ENCODE measurements at regions not wholly inside any gene's neighbourhood (a gene's known extent, or its start where the extent isn't known, plus 50 kb on each side); places are given as distances from the start of the nearest gene placed in this dataset.
"Not testable (repeated sequence)": the region's sequence is repeated elsewhere in the genome, so short reads cannot be mapped to it uniquely, and the experiment has no call there.

DNA sequence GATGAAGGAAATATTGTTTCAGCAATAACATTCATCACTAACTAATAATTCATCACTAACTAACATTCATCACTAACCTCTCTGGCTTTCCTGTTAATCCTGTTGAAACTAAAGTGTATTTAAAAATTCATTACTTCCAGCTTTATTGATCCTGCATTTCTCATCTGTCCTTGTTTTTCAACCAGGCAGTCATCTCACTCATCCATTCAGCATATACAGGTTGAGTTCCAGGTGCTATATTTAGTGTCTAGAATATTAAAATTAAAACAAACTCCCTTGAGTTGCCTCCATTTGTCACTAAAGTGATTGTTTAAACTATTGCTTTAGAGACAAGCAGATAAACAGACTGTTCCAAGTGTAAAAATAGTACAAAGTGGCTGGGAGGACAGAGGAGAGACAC lies 58.1 kb downstream of the ATXN7L3B start:
- no peak for FAIRE-seq
- DNase-seq (ENCODE audit: low spot score in 2 of 2), result no peak

DNA sequence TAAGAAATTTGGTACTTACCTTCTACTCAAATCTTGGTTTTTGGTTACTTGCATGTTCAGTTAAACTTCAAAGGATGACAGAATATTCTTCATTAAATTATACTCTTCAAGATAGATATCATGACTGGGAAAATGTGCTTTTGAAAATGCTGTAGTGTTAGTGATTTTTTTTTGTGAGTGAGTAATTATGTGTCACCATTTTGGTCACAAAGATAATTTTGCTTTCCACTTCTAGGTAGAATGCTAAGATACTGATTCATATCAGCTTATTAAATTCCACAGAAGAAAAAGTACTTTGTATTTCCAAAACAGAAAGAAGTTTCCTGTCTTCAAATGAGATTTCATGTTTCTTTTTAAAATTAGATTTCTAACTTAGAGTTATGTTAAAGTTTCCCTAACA lies 61.2 kb downstream of the ATXN7L3B start:
- no peak for DNase-seq (ENCODE audit: low spot score in 2 of 2)
- no peak for FAIRE-seq

DNA sequence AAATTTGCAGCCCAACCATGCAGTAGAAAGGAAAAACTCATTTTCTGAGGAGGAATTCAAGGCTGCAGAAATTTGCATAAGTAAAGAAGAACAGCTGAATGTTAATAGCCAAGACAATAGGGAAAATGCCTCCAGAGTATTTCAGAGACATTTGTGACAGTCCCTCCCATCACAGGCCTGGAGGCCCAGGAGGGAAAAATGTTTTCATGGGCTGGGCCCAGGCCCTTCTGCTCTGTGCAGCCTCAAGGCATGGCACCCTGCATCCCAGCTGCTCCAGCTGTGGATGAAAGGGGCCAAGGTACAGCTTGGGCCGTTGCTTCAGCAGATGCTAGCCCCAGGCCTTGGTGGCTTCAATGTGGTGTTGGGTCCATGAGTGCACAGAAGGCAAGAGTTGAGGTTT lies 62.3 kb downstream of the ATXN7L3B start:
- DNase-seq (ENCODE audit: low spot score in 2 of 2), result no peak
- FAIRE-seq, result no peak

DNA sequence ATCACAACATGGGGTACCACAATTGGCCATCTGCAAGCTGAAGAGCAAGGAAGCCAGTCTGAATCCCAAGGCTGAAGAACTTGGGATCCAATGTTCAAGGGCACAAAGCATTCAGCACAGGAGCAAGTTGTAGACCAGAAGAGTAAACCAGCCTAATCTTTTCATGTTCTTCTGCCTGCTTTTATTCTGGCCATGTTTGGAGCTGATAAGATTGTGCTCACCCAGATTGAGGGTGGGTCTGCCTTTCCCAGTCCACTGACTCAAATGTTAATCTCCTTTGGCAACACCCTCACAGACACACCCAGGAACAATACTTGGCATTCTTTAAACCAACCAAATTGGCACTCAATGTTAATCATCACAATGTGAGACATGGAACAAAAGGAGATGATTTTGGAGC lies 63.2 kb downstream of the ATXN7L3B start:
- not testable (repeated sequence) for DNase-seq (ENCODE audit: low spot score in 2 of 2); FAIRE-seq

DNA sequence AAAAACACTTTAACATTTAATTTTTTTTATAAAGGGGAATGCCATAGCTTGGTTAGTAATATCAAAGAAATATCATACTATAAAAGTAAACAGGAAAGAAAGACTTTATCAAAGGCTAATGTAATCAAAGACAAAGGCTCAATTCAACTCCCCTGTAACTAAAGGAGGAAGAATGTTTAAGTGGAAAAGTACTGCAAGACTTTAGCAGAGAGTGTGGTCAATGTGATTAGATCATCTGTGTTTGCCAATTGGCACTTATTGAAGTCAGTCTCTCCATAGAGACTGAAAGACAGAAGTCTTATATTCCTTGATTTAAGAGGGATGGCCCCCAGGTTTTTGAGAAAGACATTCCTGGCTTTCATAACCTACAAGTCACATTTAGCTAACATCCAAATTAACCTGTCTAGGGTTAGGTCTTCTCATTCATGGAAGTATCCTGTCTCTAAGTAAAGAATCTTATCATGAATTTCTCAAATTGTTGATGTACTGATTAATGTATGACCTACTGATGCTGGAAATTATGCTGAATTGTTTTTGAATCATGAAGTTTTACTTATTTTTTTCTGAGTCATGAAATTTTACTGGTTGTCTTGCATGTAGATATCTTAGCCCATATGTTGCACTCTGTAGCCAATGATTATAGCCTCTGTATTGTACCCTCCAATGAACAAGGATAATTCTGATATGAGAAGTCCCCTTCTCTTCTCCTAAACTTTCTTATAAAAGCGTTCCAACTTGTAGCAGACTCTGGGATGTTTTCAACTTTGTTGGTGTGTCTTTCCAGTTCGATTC lies 65.4 kb downstream of the ATXN7L3B start:
- FAIRE-seq (no peak), DNase-seq (ENCODE audit: low spot score in 2 of 2) (no peak)

DNA sequence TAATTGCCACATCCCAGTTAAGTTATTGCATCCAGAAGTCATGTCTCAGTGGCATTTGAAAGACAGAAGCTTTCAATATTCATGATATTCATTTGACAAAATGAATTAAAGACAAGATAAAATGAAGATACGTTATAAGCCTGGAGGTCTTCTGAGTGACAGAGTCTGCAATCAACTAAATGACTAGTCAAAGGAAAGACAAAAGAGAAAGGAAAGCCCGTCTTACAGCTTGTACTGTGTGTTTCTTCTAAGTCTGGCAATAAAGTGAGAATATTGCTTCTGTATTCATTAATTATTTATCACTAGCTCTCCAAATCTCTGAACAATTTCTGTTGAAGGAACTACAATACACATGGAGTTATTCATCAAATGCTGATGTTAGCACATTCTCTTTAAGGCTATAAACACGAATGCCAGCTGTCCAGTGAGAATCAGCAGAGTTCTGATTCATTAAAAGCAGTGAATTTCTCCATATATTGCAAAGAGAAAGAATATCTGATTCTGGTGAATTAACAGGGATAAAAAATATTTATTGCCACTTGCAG lies 70.7 kb downstream of the ATXN7L3B start:
- FAIRE-seq (no peak), DNase-seq (ENCODE audit: low spot score in 2 of 2) (no peak)

DNA sequence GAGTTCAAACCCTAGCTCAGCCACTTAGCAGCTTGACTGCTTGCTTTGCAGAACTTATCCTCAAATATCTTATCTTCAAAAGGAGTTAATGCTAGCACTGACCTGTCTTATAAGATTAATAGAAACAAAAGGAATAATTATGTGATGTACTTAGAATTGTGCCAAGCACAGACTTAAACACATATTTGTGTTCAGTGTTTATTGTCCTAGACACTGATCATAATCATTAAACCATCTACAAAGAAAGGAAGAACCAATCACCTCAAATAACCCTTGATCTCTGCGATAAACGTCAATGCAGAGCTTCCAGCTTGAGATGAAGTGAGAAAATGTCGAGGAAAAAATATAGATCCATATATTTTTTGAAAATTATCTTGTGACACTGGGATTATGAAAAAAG lies 73.1 kb downstream of the ATXN7L3B start:
- DNase-seq (ENCODE audit: low spot score in 2 of 2), result no peak
- no peak for FAIRE-seq

DNA sequence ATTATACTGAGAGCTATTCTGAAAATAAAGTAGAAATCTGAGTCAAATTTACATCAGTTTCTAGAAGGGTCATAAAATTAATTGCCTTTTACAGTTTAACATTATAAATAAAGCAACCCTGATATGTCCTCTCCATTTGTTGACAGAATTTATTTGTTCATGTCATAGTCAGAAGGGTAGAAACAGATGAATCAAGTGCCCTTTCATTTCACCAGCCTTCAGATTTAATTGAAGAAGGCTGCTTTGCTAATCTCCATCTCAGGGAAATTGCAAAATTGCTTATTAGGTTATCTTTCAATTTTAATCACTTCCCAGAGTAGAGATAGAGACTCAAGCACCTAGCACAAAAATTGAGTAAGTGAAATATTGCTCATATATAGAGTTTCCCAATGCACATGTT lies 76.8 kb downstream of the ATXN7L3B start:
- DNase-seq (ENCODE audit: low spot score in 2 of 2) (no peak), FAIRE-seq (no peak)

DNA sequence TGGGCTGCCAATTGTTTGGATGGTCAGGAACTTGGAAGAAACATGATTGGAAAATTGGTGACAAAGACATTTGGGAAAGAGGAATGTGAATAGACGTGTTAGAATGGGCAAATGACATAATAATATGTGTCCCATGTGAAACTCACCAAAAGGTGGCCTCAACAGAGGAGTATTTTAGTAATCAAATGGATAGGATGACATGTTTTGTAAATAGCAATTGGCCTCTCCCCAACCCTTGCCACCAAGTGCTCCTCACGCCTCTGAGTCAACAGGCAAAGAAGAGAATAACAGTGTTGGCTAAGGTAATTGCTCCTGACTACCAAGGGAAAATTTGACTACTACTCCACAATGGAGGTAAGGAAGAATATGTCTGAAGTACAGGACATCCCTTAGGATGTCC lies 81.4 kb downstream of the ATXN7L3B start:
- FAIRE-seq, result no peak
- DNase-seq (ENCODE audit: low spot score in 2 of 2), result no peak

DNA sequence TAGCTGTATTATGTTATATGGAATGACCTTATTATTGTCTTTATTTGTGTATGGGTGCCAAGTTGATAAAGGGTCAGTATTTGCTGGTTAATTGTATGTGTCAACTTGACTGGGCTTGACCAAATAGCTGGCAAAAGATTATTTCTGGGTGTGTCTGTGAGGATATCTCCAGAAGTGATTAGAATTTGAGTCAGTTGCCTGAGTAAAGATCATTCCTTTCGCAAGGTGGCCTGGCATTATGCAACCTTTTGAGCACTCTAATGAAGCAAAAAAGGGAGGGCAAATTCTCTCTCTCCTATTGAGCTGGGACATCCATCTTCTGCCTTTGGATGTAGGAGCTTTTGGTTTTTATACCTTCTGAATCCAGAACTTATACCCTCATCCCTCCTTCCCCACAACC lies 82.2 kb downstream of the ATXN7L3B start:
- FAIRE-seq, result no peak
- no peak for DNase-seq (ENCODE audit: low spot score in 2 of 2)

DNA sequence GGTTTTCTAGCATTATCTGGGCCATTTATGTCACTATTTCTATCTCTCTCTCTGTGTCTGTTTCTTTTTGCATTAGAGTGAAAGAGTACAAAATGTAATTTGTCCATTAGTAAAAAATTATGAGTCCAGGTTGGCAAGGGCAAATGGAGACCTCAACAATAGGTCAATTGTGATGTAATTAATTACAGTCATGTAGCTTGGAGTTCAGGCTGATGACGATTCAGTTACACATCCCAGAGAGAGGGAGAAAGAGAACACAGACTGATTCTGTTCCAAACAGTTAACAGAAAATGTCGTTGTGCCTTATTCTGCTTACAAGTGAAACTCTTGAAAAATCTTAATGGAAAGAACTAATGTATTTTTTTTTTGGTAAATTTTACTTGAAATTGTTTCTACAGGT lies 83.3 kb downstream of the ATXN7L3B start:
- FAIRE-seq, result peak; percentile 43
- DNase-seq (ENCODE audit: low spot score in 2 of 2), result peak in 1 of 2 donors; percentile 1

DNA sequence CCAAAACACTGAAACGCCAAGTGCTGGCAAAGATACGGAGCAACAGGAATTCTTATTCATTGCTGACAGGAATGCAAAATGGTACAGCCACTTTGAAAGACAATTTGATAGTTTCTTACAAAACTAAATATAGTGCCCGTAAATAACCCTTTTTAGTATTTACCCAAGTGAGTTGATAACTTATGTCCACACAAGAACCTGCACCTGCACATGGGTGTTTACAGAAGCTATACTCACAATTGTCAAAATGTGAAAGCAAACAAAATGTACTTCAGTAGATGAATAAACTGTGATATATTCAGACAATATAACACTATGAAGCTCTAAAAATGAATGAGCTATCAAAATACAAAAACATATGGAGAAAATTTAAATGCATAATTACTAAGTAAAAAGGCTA lies 86.6 kb downstream of the ATXN7L3B start:
- no peak for FAIRE-seq

DNA sequence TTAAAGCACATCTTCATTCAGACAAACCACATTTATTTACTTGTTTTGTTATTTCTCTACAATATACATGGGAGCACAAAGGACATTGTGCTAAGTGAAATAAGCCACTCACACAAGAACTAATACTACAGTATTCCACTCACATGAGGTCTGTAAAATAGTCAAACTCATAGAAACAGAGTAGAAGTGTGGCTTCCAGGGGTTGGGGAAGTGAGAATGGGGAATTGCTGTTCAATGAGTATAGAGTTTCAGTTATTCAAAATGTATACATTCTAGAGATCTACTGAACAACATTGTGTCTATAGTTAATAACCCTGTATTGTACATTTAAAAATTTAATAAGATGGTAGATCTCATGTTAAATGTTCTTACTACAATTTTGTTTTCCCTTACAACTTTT lies 88.8 kb downstream of the ATXN7L3B start:
- no peak for FAIRE-seq

More for the DNA sequence above, 86.6 kb downstream of the ATXN7L3B start:
- no peak for DNase-seq (ENCODE audit: low spot score in 2 of 2)

DNA sequence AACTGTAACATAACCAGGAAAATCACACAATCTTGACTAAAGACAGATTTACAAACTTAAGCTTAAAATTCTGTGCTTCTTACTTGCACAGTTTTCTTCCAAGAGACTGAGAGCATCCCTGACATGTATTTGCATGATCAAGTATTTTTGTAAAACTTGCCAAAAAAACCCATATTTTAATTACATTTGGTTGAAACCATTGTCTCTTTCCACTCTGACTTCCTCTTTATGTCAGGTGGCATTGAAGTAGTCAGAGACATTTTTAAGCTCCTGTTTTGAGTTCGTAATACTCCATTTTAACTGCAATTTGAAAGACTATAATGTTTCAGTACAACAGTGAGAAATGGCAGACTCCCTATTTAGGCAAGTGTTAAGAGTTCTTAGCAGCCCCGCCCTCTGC lies 103.6 kb downstream of the ATXN7L3B start:
- DNase-seq (ENCODE audit: low spot score in 2 of 2) (no peak), FAIRE-seq (no peak)

More for the DNA sequence above, 88.8 kb downstream of the ATXN7L3B start:
- no peak for DNase-seq (ENCODE audit: low spot score in 2 of 2)

DNA sequence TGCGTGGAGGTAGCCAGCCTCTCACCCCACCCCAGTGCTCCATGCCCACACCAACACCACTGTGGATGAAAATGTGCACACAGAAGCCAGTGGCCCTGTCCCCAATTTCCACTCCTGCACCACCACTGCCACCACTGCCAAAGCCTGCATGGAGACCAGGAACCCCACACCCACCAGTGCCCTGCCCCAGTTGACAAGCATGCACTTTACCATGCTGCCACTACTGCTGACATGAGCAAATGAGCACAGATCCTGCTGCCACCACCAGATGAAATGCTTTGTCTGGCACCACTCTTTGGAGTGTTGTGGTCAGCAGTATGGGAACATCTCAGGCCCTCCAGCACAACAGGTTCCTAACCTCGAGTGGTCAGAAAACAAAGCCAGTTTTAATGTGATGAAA lies 104.1 kb downstream of the ATXN7L3B start:
- no peak for DNase-seq (ENCODE audit: low spot score in 2 of 2)
- FAIRE-seq, result no peak

DNA sequence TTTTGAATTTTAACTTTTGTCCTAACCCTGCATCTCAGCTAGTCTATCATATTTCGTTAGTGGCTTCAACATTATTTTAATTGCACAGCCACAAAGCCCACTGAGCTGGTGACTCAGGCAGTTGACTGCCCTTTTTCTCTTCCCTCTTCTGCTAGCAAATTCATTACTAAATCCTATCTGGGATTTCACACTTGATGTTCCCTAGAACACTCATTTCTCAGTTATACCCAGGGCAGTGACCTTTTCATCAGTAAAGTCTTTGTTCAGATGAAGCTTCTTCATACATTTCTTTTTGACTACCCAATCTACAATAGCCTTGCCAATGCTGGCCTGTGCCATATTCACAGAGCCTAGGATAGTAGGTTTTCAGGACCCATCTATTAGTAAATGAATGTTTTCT lies 107.0 kb downstream of the ATXN7L3B start:
- FAIRE-seq, result no peak
- DNase-seq (ENCODE audit: low spot score in 2 of 2), result no peak

DNA sequence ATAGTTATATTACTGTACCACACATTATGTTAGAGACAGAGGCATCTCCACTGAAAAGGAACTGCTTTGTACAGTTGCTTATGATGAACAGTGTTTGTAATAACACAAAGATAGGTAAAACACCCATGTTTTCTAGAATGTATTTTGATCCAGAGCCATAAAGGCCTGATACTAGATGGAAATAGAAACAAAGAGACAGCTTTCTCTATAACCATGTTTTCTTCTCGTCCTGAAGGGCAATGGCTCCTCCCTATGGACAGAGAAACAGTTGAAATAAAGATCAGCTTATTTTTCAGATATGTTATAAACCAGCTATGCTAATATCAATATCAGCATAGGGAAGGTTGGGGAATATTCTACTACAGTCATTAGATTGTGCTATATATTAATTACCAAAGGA lies 109.2 kb downstream of the ATXN7L3B start:
- DNase-seq (ENCODE audit: low spot score in 2 of 2) (no peak), FAIRE-seq (peak; percentile 78)

DNA sequence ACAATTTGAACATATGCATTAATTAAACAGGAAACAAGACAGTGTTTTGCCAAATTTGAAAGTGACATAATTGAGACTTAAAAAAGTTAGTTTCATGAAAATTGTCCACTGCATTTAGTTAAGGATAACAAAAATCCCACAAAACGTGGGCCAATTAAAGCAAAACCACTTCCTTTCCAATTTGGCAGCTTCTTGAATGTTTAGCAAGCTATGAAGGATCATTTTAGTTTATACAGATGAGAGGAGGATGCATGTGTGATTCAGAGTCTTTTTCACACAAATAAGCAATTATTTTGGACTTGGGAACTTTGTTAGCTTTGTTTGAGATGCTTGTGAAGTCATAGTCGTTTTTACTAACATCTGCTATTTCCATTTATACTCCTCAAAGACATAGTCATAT lies 109.6 kb downstream of the ATXN7L3B start:
- no peak for FAIRE-seq
- no peak for DNase-seq (ENCODE audit: low spot score in 2 of 2)

DNA sequence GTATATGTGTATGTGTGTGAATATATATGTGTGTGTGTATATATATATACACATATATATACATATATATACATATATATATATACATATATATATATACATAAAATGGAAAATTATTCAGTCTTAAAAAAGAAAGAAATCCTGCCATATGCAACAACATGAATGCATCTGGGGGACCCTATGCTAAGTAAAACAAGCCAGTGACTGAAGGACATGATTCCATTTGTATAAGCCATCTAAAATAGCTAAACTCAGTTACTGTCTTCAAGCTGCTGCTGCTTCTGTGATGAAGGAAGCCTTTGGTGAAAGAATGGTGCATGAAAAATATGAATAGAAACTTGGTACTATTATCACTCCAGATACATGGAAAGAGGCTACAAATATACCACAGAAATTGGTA lies 118.6 kb downstream of the ATXN7L3B start:
- DNase-seq (ENCODE audit: low spot score in 2 of 2) (no peak), FAIRE-seq (no peak)

DNA sequence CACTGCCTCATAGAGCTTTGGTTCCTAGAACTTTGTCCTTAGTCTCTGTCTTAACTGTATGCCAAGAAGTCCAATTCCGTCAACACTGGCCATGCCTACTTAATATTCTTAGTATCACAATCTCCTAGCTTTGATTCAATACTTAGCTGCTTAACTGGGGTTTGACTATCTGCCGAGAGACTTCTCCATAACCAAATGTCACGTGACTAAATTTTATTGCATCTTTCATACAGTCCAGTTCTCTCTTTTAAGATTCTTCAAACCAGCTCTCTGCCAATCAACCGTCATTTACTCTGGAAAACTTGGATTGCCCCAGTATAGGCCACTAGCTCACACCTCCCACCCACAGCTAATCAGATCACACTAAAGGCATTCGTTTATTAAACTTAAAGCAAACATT lies 122.8 kb downstream of the ATXN7L3B start:
- FAIRE-seq, result no peak
- no peak for DNase-seq (ENCODE audit: low spot score in 2 of 2)

DNA sequence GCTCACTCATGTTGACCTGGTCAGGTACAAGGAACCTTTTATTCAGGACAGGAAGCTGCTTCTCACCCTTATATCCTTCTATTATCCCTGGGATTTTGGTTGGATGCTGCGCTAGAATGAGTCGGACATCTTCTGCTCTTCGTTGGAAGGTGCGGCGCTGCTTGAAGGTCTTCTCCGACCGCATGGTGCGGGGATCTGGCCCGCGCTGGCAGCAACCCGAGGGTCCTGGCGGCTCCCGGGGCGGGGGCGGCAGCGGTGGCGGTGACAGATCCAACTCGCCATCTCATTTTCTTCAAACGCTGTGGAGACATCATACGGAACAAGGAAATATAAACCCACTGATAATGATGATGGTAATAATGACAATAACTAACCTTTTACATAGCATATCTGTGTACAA lies 126.3 kb downstream of the ATXN7L3B start:
- DNase-seq (ENCODE audit: low spot score in 2 of 2) (no peak), FAIRE-seq (no peak)

DNA sequence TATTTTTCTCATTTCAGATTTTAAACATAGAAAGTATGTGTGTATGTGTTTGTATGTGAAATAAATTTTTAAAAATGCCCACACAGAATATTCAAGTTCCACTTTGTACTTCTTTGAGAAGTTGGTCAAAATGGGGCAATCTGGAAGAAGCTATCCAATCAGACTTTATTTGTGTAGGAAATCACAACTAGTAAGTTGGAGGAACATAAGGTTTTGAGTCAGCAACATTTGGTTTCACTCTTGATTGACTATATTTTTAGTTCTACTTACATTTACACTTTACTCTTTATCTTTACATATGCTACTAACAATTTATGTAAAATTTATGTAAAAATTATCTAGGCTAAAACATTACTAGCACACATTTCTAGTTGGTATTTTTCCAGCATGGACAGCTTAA lies 128.1 kb downstream of the ATXN7L3B start:
- DNase-seq (ENCODE audit: low spot score in 2 of 2), result no peak
- FAIRE-seq, result no peak

DNA sequence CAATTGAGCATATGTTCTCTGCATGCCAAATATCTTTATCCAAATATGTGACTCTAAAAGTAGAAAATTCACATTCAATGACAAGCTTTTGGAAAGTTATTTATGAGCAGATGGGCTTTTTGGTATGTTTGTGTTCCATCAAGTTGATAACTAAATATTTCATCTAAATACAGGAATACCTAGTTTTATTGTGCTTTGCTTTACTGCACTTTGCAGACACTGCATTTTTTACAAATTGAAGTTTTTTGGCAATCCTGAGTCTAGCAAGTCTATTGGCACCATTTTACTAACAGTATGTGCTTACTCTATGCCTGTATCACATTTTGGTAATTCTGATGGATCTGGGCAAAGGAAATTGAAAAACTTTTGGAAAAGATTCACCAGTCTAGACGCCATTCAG lies 133.8 kb downstream of the ATXN7L3B start:
- DNase-seq (ENCODE audit: low spot score in 2 of 2) (no peak), FAIRE-seq (no peak)

Data from frontal cortex (tissue), 3 donors.